Right cardiac atrium (tissue), 5 donors: ENCODE measurements at regions not wholly inside any gene's neighbourhood (a gene's known extent, or its start where the extent isn't known, plus 50 kb on each side); places are given as distances from the start of the nearest gene placed in this dataset.

ENCODE experiments used
- ATAC-seq, 2 donors: fragments of 200-7000 bp; cut with Tn5 transposase; one replicate each; pipeline versions ENCODE4 v1.8.0 to v1.9.1; 2020; ENCODE audit warnings: moderate library complexity in 2 of 2, mild to moderate bottlenecking in 1 of 2
- DNase-seq, 3 donors: peaks; one replicate each; pipeline ENCODE4 v3.0.0-alpha.2; 2020
- H3K27ac ChIP-seq: one replicate; pipeline ENCODE4 v1.5.1; 2013; ENCODE audit warnings: mild to moderate bottlenecking, low read length, control low read depth, moderate library complexity
- H3K27me3 ChIP-seq: one replicate; pipeline ENCODE4 v1.6.1; 2013; ENCODE audit not compliant: control insufficient read depth, insufficient read depth
- H3K4me1 ChIP-seq: one replicate; pipeline ENCODE4 v1.6.1; 2013; ENCODE audit warnings: low read length; ENCODE audit not compliant: control insufficient read depth, insufficient read depth
- H3K4me3 ChIP-seq: one replicate; pipeline ENCODE4 v1.5.1; 2013; ENCODE audit warnings: low read length, control low read depth
- H3K9me3 ChIP-seq: one replicate; pipeline ENCODE4 v1.6.1; 2013; ENCODE audit warnings: low read length; ENCODE audit not compliant: control insufficient read depth
- WGBS: extraction: QIAGEN DNeasy Blood & Tissue Kit; methylation state at CpG from one replicate; pipeline ENCODE4 v1.1.7; 2013; 5-methylcytosine and 5-hydroxymethylcytosine counted together
- intact Hi-C, 4 donors: fragments of 100-400 bp; cut with DNase I; formaldehyde crosslinking; loops; one replicate each; pipeline versions ENCODE4 v1.11.0 to v1.14.0; 2022 to 2023
- donor health status: healthy with polysubstance abuse.
- donor health status: DM: no; HTN: yes; CAD: no.
- donor health status: DM: no; HTN: no; CAD: no.
- donor health status: DM: no; HTN: yes; CAD: no; lungs with severe emphysema.
- donor health status: DM: yes; HTN: yes; CAD: no.

DNA sequence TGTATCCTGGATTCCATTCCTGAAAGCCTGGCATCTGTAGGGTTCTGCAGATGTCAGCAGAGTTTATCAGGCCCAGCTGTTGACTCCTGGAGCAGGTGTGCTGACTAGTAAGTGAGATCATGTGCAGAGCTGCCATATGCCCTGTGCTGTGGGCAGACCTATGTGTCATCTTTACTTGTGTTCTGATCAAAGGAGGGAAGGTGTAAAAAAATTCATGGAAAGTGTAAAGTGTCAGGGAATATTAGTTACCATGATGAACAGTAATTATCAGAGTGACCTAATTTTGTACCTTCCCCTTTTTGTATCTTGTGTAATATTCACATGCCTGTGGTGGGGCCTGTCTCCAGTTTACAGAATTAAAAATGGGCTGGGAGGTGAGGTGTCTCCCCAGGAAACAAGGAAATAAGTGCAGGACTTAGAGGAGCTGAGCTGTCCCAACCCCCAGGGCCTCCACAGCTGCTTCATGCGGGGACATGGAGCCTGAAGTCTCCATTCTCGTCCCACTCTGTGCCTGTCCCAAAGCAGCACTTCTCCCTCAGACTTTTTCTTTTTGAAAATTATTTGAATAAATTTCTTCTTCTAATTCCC lies 148.2 kb upstream of the GGTLC1 start:
- ATAC-seq (no peak), DNase-seq (no peak)
- Histone ChIP-seq H3K9me3 (no peaks in the 10 kb centered on the region), H3K4me1 (no peaks in the 10 kb centered on the region), H3K4me3 (no peak overlapping the region), H3K27me3 (no peaks in the 10 kb centered on the region), H3K27ac (no peak overlapping the region)
- intact Hi-C loops, result no loop called here
- 72% methylated on average over 2 of the region's 2 CpGs for whole genome bisulfite sequencing

DNA sequence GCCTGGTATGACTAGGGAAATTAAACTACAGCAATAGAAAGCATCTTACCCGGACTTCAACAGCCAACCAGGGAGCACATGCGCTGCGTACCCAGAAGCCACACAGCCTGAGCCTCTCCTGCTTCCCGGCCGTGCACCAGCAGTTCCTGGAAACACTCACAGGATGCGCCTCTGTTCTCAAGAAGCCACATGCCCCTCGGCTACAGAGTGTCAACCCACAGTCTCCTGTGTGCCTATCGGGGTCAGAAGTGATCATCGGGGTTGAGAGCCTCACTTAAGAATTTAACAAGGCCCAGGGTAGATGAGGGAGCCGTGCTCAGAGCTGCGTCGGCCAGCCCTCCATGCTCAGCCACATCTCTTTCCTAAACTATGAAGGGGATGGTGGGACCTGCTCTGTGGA lies 147.2 kb upstream of the GGTLC1 start:
- Histone ChIP-seq H3K4me3 (no peak overlapping the region), H3K9me3 (no peaks in the 10 kb centered on the region), H3K4me1 (no peaks in the 10 kb centered on the region), H3K27ac (no peak overlapping the region), H3K27me3 (no peaks in the 10 kb centered on the region)
- DNase-seq (no peak), ATAC-seq (peak in 1 of 2 donors; percentile 26)
- intact Hi-C loops, result no loop called here
- 81% methylated on average over 12 of the region's 12 CpGs for WGBS

DNA sequence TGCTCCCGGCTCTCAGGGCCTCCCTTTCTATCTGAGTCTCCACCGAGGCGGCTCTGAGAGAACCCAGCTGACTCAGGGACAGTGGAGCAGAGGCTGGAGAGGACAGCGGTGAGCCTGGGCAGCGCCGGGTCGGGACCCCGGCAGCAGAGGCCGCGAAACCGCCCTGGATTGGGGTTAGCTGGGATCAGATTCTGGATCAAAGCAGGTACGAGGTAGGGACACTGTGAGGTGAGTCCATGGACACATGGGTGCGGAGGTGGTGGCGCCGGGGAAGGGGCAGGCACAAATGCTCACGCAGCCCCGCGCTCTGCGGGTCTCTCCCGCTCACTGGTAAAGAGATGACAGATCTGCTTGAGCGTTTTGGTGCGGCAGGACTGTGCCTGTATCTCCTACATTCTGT lies 146.4 kb upstream of the GGTLC1 start:
- no peak overlapping the region for H3K4me3 ChIP-seq
- H3K27me3 ChIP-seq, result no peaks in the 10 kb centered on the region
- WGBS, result 93% methylated on average over 22 of the region's 22 CpGs
- DNase-seq, result no peak
- ATAC-seq, result no peak
- H3K27ac ChIP-seq, result no peak overlapping the region
- H3K9me3 ChIP-seq, result no peaks in the 10 kb centered on the region
- H3K4me1 ChIP-seq, result no peaks in the 10 kb centered on the region
- intact Hi-C loops, result no loop called here

DNA sequence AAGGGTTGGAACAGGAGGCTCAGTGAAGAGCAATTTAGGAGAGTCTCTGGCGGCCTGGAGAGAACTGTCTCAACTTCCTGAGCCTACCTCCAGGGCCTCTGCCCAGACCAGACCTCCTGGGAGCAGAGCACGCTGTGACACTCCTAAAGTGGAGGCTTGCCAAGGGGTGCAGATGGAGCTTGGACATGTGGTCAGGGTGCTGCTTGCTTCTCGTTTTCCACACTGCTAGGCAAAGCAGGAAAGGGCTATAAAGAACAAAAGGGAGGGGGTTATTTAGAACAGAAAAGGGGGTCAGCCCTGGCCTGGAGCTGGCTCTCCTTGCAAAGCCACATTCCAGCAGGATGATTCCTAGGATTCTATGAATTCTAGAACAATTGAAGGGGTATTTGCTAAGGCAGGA lies 145.7 kb upstream of the GGTLC1 start:
- intact Hi-C loops, result no loop called here
- no peaks in the 10 kb centered on the region for H3K27me3 ChIP-seq
- H3K27ac ChIP-seq, result no peak overlapping the region
- H3K4me3 ChIP-seq, result no peak overlapping the region
- no peaks in the 10 kb centered on the region for H3K4me1 ChIP-seq
- H3K9me3 ChIP-seq, result no peaks in the 10 kb centered on the region
- ATAC-seq, result no peak
- WGBS, result 40% methylated on average over 3 of the region's 3 CpGs
- no peak for DNase-seq

DNA sequence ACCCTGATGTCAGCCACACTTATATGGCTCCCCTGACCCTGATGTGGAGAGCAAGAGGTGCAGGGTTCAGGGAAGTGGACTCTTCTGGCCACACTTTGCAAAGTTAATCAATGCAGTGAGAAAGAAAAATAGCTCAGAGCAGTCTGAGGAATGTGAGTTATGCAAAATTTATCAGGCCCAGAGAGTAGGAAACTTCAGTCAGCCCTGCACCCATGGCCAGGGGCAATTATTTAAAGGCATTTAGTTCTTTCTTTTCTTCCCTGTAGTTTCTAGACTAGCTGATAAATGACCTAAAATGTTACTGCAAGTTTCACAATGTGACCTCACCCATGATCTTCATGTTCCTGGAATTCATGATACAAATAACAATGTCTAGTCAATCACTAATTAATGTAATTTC lies 143.7 kb upstream of the GGTLC1 start:
- DNase-seq, result no peak
- no peak overlapping the region for H3K4me3 ChIP-seq
- H3K4me1 ChIP-seq, result no peaks in the 10 kb centered on the region
- ATAC-seq, result no peak
- H3K9me3 ChIP-seq, result no peaks in the 10 kb centered on the region
- H3K27me3 ChIP-seq, result no peaks in the 10 kb centered on the region
- intact Hi-C loops, result no loop called here
- no peak overlapping the region for H3K27ac ChIP-seq

DNA sequence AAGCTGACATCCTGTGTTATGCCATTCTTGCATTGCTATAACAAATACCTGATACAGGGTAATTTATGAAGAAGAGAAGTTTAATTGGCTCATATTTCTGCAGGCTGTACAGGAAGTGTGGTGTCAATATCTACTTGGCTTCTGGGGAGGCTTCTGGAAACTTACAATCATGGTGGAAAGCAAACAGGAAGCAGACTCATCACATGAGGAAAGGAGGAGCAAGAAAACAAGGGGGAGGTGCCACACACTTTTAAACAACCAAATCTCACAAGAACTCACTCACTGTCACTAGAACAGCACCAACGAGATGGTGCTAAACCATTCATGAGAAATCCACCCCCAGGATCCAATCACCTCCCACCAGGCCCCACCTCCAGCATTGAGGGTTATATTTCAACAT lies 143.1 kb upstream of the GGTLC1 start:
- H3K9me3 ChIP-seq, result no peaks in the 10 kb centered on the region
- intact Hi-C loops, result no loop called here
- no peaks in the 10 kb centered on the region for H3K27me3 ChIP-seq
- WGBS, result 64% methylated on average over 1 of the region's 1 CpG
- H3K27ac ChIP-seq, result no peak overlapping the region
- no peak overlapping the region for H3K4me3 ChIP-seq
- ATAC-seq (no peak), DNase-seq (no peak)
- H3K4me1 ChIP-seq, result no peaks in the 10 kb centered on the region

DNA sequence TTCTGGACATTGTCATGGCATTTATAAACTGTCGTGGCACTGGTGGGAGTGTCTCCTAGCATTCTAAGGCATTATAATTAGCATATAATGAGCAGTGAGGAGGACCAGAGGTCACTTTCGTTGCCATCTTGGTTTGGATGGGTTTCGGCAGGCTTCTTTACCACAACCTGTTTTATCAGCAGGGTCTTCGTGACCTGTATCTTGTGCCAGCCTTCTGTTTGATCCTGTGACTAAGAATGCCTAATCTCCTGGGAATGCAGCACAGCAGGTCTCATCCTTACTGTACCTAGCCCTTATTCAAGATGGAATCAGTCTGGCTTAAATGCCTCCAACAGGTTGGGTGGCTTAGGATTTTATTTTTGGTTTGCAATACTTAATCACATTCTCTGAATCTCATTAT lies 142.7 kb upstream of the GGTLC1 start:
- Histone ChIP-seq H3K27me3 (no peaks in the 10 kb centered on the region), H3K27ac (no peak overlapping the region), H3K4me3 (no peak overlapping the region), H3K9me3 (no peaks in the 10 kb centered on the region), H3K4me1 (no peaks in the 10 kb centered on the region)
- intact Hi-C loops, result no loop called here
- no peak for ATAC-seq
- 86% methylated on average over 4 of the region's 4 CpGs for WGBS
- no peak for DNase-seq

DNA sequence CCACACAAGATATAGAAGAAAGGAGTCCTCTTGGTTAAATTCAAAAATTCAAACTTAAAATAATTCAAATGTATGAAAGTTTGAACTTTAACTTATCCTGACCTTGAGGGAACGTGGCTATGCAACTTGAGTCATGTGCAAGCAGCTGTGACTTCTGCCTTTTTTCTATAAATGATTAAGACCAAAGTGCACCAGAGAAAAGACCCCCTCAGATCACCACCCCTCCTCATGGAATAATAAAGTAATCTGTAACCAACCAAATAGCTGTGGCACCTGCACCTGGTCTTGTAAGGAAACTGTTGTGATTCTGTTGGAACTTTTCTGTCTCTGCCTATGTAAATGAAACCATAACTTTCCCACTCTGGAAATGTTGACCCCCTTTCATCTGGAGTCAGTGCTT lies 141.1 kb upstream of the GGTLC1 start:
- ATAC-seq (no peak), DNase-seq (no peak)
- 74% methylated on average over 1 of the region's 1 CpG for WGBS
- no peaks in the 10 kb centered on the region for H3K9me3 ChIP-seq
- intact Hi-C loops, result no loop called here
- no peaks in the 10 kb centered on the region for H3K27me3 ChIP-seq
- H3K4me1 ChIP-seq, result no peaks in the 10 kb centered on the region
- H3K4me3 ChIP-seq, result no peak overlapping the region
- no peak overlapping the region for H3K27ac ChIP-seq

DNA sequence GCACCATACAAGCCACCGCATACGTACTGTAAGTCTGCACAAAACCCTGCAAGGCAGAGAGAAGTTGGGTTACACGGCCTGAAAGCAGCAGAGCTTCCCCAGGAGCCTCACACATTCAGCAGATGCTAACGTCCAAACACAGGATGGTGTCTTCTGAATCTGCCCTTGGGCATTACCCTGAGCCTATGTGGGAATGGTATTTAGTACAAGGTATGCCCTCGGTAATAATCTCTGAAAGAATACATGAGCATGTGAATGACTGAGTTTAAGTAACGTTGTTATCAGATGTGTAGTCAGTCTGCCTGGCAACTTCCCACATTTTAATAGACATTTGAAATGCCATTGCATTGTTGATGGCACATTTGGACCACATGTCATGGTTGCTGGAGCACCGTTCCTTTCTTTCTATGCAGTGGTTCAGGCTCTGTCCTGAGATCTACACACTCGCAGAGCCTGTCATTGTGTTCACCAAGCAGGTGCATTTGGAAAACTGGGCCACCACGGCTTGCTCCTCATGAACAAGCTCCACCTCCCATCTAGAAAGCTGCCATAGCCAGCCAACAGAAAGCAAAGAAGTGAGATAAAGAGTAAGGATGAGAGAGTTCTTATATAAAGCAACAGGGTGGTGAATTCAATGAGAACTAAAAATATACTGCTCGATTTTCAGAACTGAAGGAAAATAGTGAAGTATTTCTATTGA lies 136.5 kb upstream of the GGTLC1 start:
- Histone ChIP-seq H3K4me3 (no peak overlapping the region), H3K27ac (no peak overlapping the region), H3K9me3 (no peaks in the 10 kb centered on the region), H3K4me1 (no peaks in the 10 kb centered on the region), H3K27me3 (no peaks in the 10 kb centered on the region)
- no peak for ATAC-seq
- intact Hi-C loops, result no loop called here
- DNase-seq, result no peak
- whole genome bisulfite sequencing, result 71% methylated on average over 10 of the region's 10 CpGs

DNA sequence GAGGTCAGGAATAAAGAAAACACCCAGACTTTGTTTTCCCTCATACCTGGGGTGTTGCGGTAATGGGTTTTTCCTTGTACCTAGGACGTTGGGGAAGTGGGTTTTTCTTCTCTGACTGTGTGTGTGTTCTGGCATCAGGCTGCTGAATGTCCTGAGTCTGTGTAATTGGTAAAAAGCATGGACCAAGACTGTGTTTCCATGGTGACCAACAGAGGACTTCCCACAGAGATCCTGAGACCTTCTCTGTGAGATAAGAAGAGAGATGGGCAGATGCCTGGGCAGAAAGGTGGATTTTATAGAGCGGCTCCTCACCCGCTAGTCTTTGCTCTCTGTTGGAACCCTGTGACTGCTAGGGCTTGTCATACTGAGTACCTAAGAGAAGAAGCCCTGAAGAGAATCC lies 135.4 kb upstream of the GGTLC1 start:
- DNase-seq, result no peak
- intact Hi-C loops, result no loop called here
- WGBS, result 85% methylated on average over 4 of the region's 4 CpGs

DNA sequence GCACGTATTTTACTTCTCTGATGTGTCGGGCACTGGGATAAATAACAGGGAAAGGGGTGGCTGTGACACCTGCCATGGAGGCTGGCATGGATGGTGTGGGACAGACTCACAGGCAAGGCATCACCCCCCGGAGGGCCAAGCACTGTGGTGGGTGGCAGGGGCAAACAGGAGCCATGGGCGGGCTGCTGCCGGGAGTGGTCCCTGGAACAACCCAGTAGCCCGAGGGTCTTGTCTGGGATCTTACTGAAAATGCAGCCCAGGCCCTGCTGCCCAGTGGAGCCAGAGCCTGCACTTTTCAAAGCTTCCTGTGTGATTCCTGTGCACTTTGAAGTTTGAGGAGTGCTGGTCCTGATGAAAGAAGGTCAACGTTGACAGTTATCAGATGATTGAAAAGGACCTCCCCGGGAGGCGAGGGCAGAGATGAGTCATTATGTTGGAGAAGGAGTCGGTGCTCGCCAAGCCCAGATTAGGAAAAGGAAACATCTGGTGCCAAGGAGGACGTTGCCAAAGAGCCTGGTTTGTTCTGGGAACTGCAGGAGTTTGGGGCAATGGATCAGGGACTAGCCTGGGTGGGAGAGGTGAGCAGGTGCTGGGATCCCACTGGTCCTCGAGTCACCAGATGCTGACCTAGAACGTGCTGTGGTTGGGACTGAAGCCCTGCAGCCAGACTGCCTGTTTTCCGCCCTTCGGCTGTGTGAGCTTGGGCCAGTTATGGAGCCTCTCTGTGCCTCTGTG lies 130.0 kb upstream of the GGTLC1 start:
- no peaks in the 10 kb centered on the region for H3K4me1 ChIP-seq
- ATAC-seq (peak; percentile 20 to 79), DNase-seq (peak in 1 of 3 donors; percentile 42)
- 40% methylated on average over 16 of the region's 16 CpGs for WGBS
- intact Hi-C loops, result no loop called here
- no peaks in the 10 kb centered on the region for H3K9me3 ChIP-seq
- H3K4me3 ChIP-seq, result no peak overlapping the region
- H3K27me3 ChIP-seq, result no peaks in the 10 kb centered on the region
- no peak overlapping the region for H3K27ac ChIP-seq

More for the DNA sequence above, 135.4 kb upstream of the GGTLC1 start:
- H3K4me3 ChIP-seq, result no peak overlapping the region
- H3K4me1 ChIP-seq, result no peaks in the 10 kb centered on the region
- no peaks in the 10 kb centered on the region for H3K27me3 ChIP-seq
- no peak for ATAC-seq
- no peak overlapping the region for H3K27ac ChIP-seq
- H3K9me3 ChIP-seq, result no peaks in the 10 kb centered on the region
